AG04450 (cell line): ENCODE measurements at regions not wholly inside any gene's neighbourhood (a gene's known extent, or its start where the extent isn't known, plus 50 kb on each side); places are given as distances from the start of the nearest gene placed in this dataset.
A peak's percentile ranks its signal among the peaks of the same experiment; 100 is the strongest.

Experiments
- CTCF ChIA-PET: fragments of 300-600, 350-600 bp; formaldehyde crosslinking; extraction: SDS; loops from one replicate; lab custom pipeline; 2022; ENCODE audit warnings: antibody characterized with exemption, inconsistent platforms; lab: Charles Lee
- POLR2A ChIA-PET: fragments of 350-600 bp; formaldehyde crosslinking; extraction: SDS; loops from one replicate; lab custom pipeline; 2021; ENCODE audit warnings: antibody characterized with exemption, inconsistent platforms; lab: Yijun Ruan, JAX
- DNase-seq: peaks from one replicate; pipeline ENCODE4 v3.0.0-alpha.2; 2011; ENCODE audit warnings: low read depth, low spot score
- H3K27ac ChIP-seq: one replicate; pipeline ENCODE4 v1.5.1; 2012; ENCODE audit warnings: low read depth, low read length, control low read depth
- H3K27me3 ChIP-seq: one replicate; pipeline ENCODE4 v1.6.0; 2012; ENCODE audit warnings: low read length; ENCODE audit not compliant: control insufficient read depth, insufficient read depth
- H3K4me3 ChIP-seq: 2 replicates; pipeline ENCODE4 v1.5.1; 2011; ENCODE audit warnings: mild to moderate bottlenecking, low read depth, low read length, control low read depth
- H3K9me3 ChIP-seq: 2 replicates; pipeline ENCODE4 v1.5.1; 2012; ENCODE audit warnings: low read length; ENCODE audit not compliant: control insufficient read depth, insufficient read depth
- TF ChIP-seq, protein P1 (sequence below): IDR thresholded peaks from 2 replicates; pipeline ENCODE4 v1.5.1; 2011; ENCODE audit warnings: low read depth, low read length, control low read depth, inconsistent platforms

DNA sequence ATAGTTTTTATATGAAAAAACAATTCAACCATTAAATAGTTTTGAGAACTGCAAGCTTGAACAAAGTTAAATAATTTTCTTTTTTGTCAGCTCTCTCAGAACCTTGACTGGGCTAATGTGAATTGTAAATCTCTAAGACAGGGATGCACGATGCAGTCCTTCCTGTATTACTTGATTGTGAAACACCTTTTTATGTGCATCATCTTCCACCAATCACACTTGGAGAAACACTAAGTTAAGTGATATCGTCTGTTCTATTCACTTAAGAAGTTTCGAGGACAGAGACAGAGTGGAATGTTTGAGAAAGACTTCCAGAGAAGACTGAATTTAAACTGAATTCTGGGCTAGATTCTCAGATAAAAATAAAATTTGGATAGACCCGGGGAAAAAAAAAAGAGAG lies 238.2 kb downstream of the MREG start:
- CTCF ChIA-PET, result no interaction called here
- POLR2A ChIA-PET, result no interaction called here
- no peak for DNase-seq
- Histone ChIP-seq H3K4me3 (no peak overlapping the region), H3K9me3 (no peaks in the 10 kb centered on the region; the same call in 1 of the 2 replicates), H3K27ac (no peak overlapping the region), H3K27me3 (no peaks in the 10 kb centered on the region)
- TF ChIP-seq, protein P1, sequence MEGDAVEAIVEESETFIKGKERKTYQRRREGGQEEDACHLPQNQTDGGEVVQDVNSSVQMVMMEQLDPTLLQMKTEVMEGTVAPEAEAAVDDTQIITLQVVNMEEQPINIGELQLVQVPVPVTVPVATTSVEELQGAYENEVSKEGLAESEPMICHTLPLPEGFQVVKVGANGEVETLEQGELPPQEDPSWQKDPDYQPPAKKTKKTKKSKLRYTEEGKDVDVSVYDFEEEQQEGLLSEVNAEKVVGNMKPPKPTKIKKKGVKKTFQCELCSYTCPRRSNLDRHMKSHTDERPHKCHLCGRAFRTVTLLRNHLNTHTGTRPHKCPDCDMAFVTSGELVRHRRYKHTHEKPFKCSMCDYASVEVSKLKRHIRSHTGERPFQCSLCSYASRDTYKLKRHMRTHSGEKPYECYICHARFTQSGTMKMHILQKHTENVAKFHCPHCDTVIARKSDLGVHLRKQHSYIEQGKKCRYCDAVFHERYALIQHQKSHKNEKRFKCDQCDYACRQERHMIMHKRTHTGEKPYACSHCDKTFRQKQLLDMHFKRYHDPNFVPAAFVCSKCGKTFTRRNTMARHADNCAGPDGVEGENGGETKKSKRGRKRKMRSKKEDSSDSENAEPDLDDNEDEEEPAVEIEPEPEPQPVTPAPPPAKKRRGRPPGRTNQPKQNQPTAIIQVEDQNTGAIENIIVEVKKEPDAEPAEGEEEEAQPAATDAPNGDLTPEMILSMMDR, result no peak

DNA sequence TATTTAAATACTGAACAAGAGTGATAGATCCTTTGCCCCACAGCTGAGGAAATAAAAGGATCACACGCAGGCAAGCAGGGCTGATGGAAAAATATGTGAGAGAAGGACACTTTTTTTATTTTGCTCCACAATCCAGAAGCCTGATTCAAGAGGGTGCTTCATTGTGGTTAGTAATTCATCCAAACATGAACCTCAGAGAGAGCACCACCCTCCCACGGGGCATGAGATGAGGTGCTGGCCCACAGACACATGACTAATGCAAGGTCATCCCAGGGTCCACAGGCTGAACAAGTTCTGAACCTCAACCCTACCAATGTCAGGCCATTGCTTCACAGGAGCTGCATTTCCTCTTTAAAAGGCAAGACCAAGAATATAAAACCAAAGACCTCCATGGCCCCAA lies 239.6 kb downstream of the MREG start:
- CTCF ChIA-PET, result no interaction called here
- peak overlapping the region; percentile 12 for H3K27ac ChIP-seq
- POLR2A ChIA-PET, result no interaction called here
- peak; percentile 72 for DNase-seq
- TF ChIP-seq, protein P1, result no peak
- H3K9me3 ChIP-seq, result no peaks in the 10 kb centered on the region; the same call in 1 of the 2 replicates
- H3K4me3 ChIP-seq, result no peak overlapping the region
- no peaks in the 10 kb centered on the region for H3K27me3 ChIP-seq

DNA sequence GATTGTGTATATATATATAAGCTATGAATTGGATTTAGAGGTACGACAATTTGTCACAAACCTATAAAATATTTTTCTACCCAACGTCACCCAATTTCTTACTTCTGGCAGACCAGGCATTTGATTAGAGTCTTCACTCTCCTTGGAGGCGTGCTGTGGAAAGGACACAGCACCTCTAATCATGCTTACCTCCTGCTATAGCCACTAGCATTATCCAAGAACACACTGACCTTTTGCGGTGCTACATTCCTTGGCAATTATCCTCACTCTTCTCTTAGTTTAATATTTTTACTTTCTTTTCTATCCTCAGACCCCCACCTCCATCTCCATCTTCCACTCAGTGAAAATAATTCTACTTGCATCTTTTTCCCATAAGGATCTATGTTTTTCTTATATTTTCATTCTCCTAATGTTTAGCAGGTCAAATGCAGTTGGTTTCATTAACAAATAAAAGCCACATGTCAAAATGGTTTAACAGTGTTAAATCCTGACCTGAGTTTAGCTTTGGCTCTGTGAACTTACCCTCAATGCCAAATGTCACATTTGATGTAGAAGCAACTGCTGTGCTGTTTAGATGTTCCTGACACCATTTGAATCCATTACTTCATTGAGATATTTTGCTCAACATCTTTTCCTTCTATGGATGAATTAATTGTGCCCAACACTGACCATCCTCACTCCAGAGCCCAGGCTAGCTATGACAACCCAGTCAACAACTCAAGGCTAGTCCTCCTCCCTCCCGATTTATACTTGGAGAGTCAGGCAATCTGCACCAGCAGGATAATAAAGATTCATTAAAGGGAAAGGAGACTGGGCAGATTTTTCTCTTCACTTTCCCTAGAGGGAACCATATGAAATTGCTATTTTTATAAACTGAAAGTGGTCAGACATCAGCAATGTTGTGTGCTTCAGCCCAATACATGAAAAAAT lies 240.5 kb downstream of the MREG start:
- ChIA-PET POLR2A (no interaction called here), CTCF (interaction anchor here (1.2 kb wide), 1 partner anchor 11 kb away, joined by 4 read pairs; no protein-coding TSS in a partner anchor)
- DNase-seq, result no peak
- Histone ChIP-seq H3K4me3 (no peak overlapping the region), H3K9me3 (peaks cover 2% of the 10 kb centered on the region; the same call in 1 of the 2 replicates), H3K27me3 (no peaks in the 10 kb centered on the region), H3K27ac (peak overlapping the region; percentile 12)
- TF ChIP-seq, protein P1, result no peak

DNA sequence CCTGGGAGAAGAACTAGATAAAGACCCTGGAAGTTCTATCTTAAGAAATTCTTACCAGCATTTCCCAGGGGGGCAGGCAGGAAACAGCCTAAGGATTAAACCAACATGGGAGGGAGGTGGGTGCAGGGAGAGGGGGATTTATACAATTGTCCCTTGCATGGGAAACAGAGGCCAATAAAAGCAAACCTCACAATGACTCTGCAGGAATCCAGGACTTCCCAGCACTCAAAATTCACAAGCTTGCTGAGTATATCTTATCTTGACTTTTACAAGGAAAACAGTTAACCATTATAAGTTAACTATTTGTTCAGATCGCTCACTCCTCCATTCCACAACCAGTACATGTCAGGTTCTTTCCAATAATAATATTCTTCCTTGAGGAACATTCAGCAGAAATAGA lies 241.3 kb downstream of the MREG start:
- CTCF ChIA-PET, result interaction anchor here (1.2 kb wide), 1 partner anchor 12 kb away, joined by 4 read pairs; no protein-coding TSS in a partner anchor
- TF ChIP-seq, protein P1, result no peak
- Histone ChIP-seq H3K9me3 (peaks cover 2% of the 10 kb centered on the region; the same call in 1 of the 2 replicates), H3K4me3 (no peak overlapping the region), H3K27ac (no peak overlapping the region), H3K27me3 (no peaks in the 10 kb centered on the region)
- POLR2A ChIA-PET, result no interaction called here
- DNase-seq, result no peak

DNA sequence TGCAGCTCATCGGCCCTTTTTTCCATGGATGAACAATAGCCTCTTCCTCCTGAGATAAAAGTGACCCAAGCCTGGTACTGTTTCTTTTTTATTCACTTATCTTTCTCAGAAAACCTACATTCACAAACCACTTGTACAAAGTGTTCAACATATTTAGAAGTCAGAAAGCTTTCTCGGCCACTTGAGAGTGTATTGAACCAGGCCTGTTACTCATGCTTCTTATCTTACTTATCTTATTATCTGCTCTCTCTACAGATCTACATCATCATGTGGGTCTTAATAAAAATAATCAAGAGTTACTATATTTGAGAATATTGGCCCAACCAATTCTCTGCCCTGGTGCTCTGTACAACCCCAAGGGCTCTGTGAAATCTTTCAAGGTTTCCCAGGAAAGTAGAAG lies 242.1 kb downstream of the MREG start:
- ChIA-PET POLR2A (no interaction called here), CTCF (no interaction called here)
- no peak for DNase-seq
- no peak overlapping the region for H3K27ac ChIP-seq
- H3K27me3 ChIP-seq, result no peaks in the 10 kb centered on the region
- TF ChIP-seq, protein P1, result no peak
- peaks cover 2% of the 10 kb centered on the region; the same call in 1 of the 2 replicates for H3K9me3 ChIP-seq
- H3K4me3 ChIP-seq, result no peak overlapping the region
